Fibroblast of the aortic adventitia (primary cell): ENCODE measurements at regions not wholly inside any gene's neighbourhood (a gene's known extent, or its start where the extent isn't known, plus 50 kb on each side); places are given as distances from the start of the nearest gene placed in this dataset.

Source experiments
- DNase-seq: peaks from one replicate; pipeline ENCODE4 v3.0.0-alpha.2; 2010; ENCODE audit warnings: low read depth
- H3K4me3 ChIP-seq: 2 replicates; pipeline ENCODE4 v1.5.1; 2011; ENCODE audit warnings: low read depth, mild to moderate bottlenecking, control low read depth, low read length, moderate library complexity
- TF ChIP-seq, protein P1 (sequence below): IDR thresholded peaks from 2 replicates; pipeline ENCODE4 v1.5.1; 2011; ENCODE audit warnings: mild to moderate bottlenecking, low read length, control low read depth, inconsistent platforms; ENCODE audit not compliant: insufficient read depth

- H3K4me3 ChIP-seq, result no peak overlapping the region
- TF ChIP-seq, protein P1, sequence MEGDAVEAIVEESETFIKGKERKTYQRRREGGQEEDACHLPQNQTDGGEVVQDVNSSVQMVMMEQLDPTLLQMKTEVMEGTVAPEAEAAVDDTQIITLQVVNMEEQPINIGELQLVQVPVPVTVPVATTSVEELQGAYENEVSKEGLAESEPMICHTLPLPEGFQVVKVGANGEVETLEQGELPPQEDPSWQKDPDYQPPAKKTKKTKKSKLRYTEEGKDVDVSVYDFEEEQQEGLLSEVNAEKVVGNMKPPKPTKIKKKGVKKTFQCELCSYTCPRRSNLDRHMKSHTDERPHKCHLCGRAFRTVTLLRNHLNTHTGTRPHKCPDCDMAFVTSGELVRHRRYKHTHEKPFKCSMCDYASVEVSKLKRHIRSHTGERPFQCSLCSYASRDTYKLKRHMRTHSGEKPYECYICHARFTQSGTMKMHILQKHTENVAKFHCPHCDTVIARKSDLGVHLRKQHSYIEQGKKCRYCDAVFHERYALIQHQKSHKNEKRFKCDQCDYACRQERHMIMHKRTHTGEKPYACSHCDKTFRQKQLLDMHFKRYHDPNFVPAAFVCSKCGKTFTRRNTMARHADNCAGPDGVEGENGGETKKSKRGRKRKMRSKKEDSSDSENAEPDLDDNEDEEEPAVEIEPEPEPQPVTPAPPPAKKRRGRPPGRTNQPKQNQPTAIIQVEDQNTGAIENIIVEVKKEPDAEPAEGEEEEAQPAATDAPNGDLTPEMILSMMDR, result peak; percentile 57
- peak; percentile 35 for DNase-seq
These were observed 133.2 kb upstream of the NOVA1 start for GRCh38 chr14:26730929-26731618.

- no peak for DNase-seq
- no peak overlapping the region for H3K4me3 ChIP-seq
- TF ChIP-seq, protein P1, result no peak
These were observed 138.0 kb upstream of the NOVA1 start for GRCh38 chr14:26735811-26736210.

GRCh38 chr14:26738571-26738970, 140.7 kb upstream of the NOVA1 start:
- DNase-seq, result peak; percentile 6
- TF ChIP-seq, protein P1, result no peak
- no peak overlapping the region for H3K4me3 ChIP-seq

DNA sequence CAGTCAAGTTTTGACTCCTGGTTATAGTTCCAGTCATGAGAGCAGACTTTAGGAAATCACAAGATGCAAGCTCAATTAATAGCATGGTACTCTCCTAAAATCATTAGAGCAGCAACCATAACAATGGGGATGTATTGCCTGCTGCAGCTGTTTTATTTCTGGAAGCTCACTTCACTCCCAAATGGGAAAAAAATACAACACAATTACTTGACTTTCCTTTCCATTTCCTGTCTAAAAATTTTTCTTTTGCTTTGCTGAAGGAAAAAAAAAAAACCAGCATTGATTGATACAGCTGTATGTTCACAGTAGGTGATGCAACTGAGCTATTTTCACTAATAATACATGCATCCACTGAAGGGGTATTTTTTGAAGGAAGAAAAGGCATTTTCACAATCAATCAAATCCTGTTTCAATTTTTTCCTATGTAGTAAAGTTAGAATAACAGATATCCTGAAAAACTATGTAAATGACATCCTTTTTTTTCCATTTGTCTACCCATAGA, 143.9 kb upstream of the NOVA1 start:
- TF ChIP-seq, protein P1, result no peak
- no peak for DNase-seq
- H3K4me3 ChIP-seq, result no peak overlapping the region

DNA sequence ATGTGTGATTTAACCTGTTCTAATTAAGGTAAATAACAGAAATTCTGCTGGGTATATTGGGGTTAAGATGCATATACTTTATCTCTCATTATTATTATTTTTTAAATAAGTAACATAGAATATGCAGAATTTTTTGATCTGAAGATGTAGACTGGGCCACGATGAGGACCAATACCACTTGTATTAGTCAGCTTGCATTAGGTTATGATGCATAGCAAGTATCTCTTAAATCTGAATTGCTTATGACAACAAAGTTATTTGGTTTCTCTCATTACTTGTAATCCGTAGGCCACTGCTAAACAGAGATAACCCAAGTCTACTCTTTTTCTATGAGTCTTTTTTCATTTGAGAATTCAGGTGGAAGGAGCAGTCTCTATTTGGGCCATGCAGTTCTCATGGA, 145.5 kb upstream of the NOVA1 start:
- no peak for DNase-seq
- TF ChIP-seq, protein P1, result no peak
- no peak overlapping the region for H3K4me3 ChIP-seq

GRCh38 chr14:26744903-26745302, 147.1 kb upstream of the NOVA1 start:
- TF ChIP-seq, protein P1, result no peak
- no peak for DNase-seq
- no peak overlapping the region for H3K4me3 ChIP-seq

GRCh38 chr14:26761532-26761931, 163.7 kb upstream of the NOVA1 start:
- H3K4me3 ChIP-seq, result no peak overlapping the region
- DNase-seq, result no peak
- TF ChIP-seq, protein P1, result no peak
